Liver (tissue), 8 donors: ENCODE measurements at regions not wholly inside any gene's neighbourhood (a gene's known extent, or its start where the extent isn't known, plus 50 kb on each side); places are given as distances from the start of the nearest gene placed in this dataset.

Experiments used
- DNase-seq: peaks from one replicate; pipeline ENCODE4 v3.0.0-alpha.2; 2017; ENCODE audit warnings: low spot score
- H3K27ac ChIP-seq, 2 donors: one replicate each; pipeline ENCODE4 v1.7.0; 2013; ENCODE audit warnings: inconsistent platforms in 2 of 2, low read length in 2 of 2, control low read depth in 1 of 2, low read depth in 1 of 2, mild to moderate bottlenecking in 1 of 2
- H3K27me3 ChIP-seq, 4 donors: one replicate each; pipeline versions ENCODE4 v1.6.1 to v1.7.0; 2013; ENCODE audit warnings: low read length in 3 of 4, inconsistent platforms in 1 of 4, mild to moderate bottlenecking in 1 of 4, moderate library complexity in 1 of 4; ENCODE audit not compliant: control insufficient read depth in 4 of 4, insufficient read depth in 4 of 4
- H3K36me3 ChIP-seq, 4 donors: one replicate each; pipeline versions ENCODE4 v1.6.1 to v1.7.0; 2013; ENCODE audit warnings: low read length in 3 of 4, mild to moderate bottlenecking in 3 of 4, low read depth in 1 of 4, moderate library complexity in 1 of 4; ENCODE audit not compliant: control insufficient read depth in 4 of 4, insufficient read depth in 3 of 4
- H3K4me1 ChIP-seq, 4 donors: one replicate each; pipeline versions ENCODE4 v1.6.1 to v1.7.0; 2013; ENCODE audit warnings: low read length in 3 of 4, mild to moderate bottlenecking in 3 of 4, moderate library complexity in 1 of 4; ENCODE audit not compliant: control insufficient read depth in 4 of 4, insufficient read depth in 4 of 4
- H3K4me3 ChIP-seq, 3 donors: one replicate each; pipeline versions ENCODE4 v1.6.1 to v1.7.0; 2013; ENCODE audit warnings: low read length in 3 of 3, control low read depth in 1 of 3, low read depth in 1 of 3, mild to moderate bottlenecking in 1 of 3
- H3K9ac ChIP-seq, 2 donors: one replicate each; pipeline ENCODE4 v1.7.0; 2013; ENCODE audit warnings: low read length in 2 of 2, mild to moderate bottlenecking in 2 of 2, moderate library complexity in 2 of 2, control low read depth in 1 of 2, low read depth in 1 of 2
- H3K9me3 ChIP-seq, 4 donors: one replicate each; pipeline versions ENCODE4 v1.6.1 to v1.7.0; 2013; ENCODE audit warnings: low read length in 3 of 4; ENCODE audit not compliant: control insufficient read depth in 4 of 4
- ATF3 ChIP-seq: IDR thresholded peaks from 2 replicates; pipeline ENCODE4 v1.6.1; 2016; ENCODE audit warnings: antibody characterized with exemption
- CTCF ChIP-seq: fragments of 150-350 bp; IDR thresholded peaks from 2 replicates; pipeline ENCODE4 v1.5.1; 2017; ENCODE audit warnings: improper control_type of control experiment, low read depth, low read length; ENCODE audit not compliant: missing input control
- EGR1 ChIP-seq, 2 donors: IDR thresholded peaks; 2 replicates each; pipeline ENCODE4 v1.6.1; 2016 to 2018; ENCODE audit warnings: antibody characterized with exemption in 2 of 2, low read depth in 2 of 2
- FOXA1 ChIP-seq: IDR thresholded peaks from 2 replicates; pipeline ENCODE4 v1.6.1; 2016; ENCODE audit warnings: antibody characterized with exemption
- GABPA ChIP-seq, 2 donors: IDR thresholded peaks in 1 of 2; conservative IDR thresholded peaks in 1 of 2; 2 replicates each; pipeline ENCODE4 v1.6.1; 2016; ENCODE audit warnings: antibody characterized with exemption in 2 of 2, mild to moderate bottlenecking in 1 of 2, moderate library complexity in 1 of 2
- HNF4A ChIP-seq, 2 donors: conservative IDR thresholded peaks; 2 replicates each; pipeline ENCODE4 v1.6.1; 2016; ENCODE audit warnings: antibody characterized with exemption in 2 of 2, mild to moderate bottlenecking in 2 of 2
- HNF4G ChIP-seq: IDR thresholded peaks from 2 replicates; pipeline ENCODE4 v1.6.1; 2016; ENCODE audit warnings: antibody characterized with exemption
- MAX ChIP-seq: IDR thresholded peaks from 2 replicates; pipeline ENCODE4 v1.6.1; 2016; ENCODE audit warnings: antibody characterized with exemption
- NR2F2 ChIP-seq: IDR thresholded peaks from 2 replicates; pipeline ENCODE4 v1.6.1; 2016; ENCODE audit warnings: antibody characterized with exemption
- RAD21 ChIP-seq, 2 donors: IDR thresholded peaks; 2 replicates each; pipeline ENCODE4 v1.6.1; 2016; ENCODE audit warnings: antibody characterized with exemption in 2 of 2, mild to moderate bottlenecking in 2 of 2
- REST ChIP-seq: IDR thresholded peaks from 2 replicates; pipeline ENCODE4 v1.6.1; 2016; ENCODE audit warnings: antibody characterized with exemption, mild to moderate bottlenecking
- RXRA ChIP-seq, 2 donors: IDR thresholded peaks; 2 replicates each; pipeline ENCODE4 v1.6.1; 2017 to 2018; ENCODE audit warnings: antibody characterized with exemption in 2 of 2, mild to moderate bottlenecking in 1 of 2
- SP1 ChIP-seq: IDR thresholded peaks from 2 replicates; pipeline ENCODE4 v1.6.1; 2018; ENCODE audit warnings: antibody characterized with exemption, mild to moderate bottlenecking
- TAF1 ChIP-seq: conservative IDR thresholded peaks from 2 replicates; pipeline ENCODE4 v1.6.1; 2016; ENCODE audit warnings: antibody characterized with exemption, mild to moderate bottlenecking
- YY1 ChIP-seq: IDR thresholded peaks from 2 replicates; pipeline ENCODE4 v1.6.1; 2016; ENCODE audit warnings: antibody characterized with exemption, mild to moderate bottlenecking
- ZBTB33 ChIP-seq: IDR thresholded peaks from 2 replicates; pipeline ENCODE4 v1.6.1; 2016; ENCODE audit warnings: antibody characterized with exemption
- WGBS: extraction: QIAGEN DNeasy Blood & Tissue Kit; methylation state at CpG from one replicate; pipeline ENCODE4 v1.1.7; 2013; 5-methylcytosine and 5-hydroxymethylcytosine counted together
- donor health status: healthy.
- donor health status: healthy.
- donor health status: healthy.
- donor health status: healthy.
- donor health status: healthy.

GRCh38 chr16:63008688-63009087 lies 972.5 kb upstream of the CDH8 start:
- no peaks in the 10 kb centered on the region for H3K36me3 ChIP-seq
- TF ChIP-seq ZBTB33 (no peak), REST (no peak), RAD21 (IDR thresholded peaks at IDR 0.05) (no peak), HNF4A (conservative IDR thresholded peaks at IDR 0.05) (no peak), FOXA1 (no peak), NR2F2 (no peak), GABPA (IDR thresholded peaks at IDR 0.05 in 1 of 2, conservative IDR thresholded peaks at IDR 0.05 in 1 of 2) (no peak), SP1 (no peak), CTCF (no peak), HNF4G (no peak), YY1 (no peak), TAF1 (no peak)
- H3K27ac ChIP-seq, result no peak overlapping the region
- H3K9me3 ChIP-seq, result no peaks in the 10 kb centered on the region
- no peaks in the 10 kb centered on the region for H3K4me1 ChIP-seq
- no peak overlapping the region for H3K9ac ChIP-seq
- H3K27me3 ChIP-seq, result no peaks in the 10 kb centered on the region
- DNase-seq, result no peak
- no peak overlapping the region for H3K4me3 ChIP-seq

- H3K27me3 ChIP-seq, result no peaks in the 10 kb centered on the region
- no peak overlapping the region for H3K9ac ChIP-seq
- no peaks in the 10 kb centered on the region for H3K4me1 ChIP-seq
- H3K36me3 ChIP-seq, result no peaks in the 10 kb centered on the region
- H3K9me3 ChIP-seq, result no peaks in the 10 kb centered on the region
- no peak for DNase-seq
- no peak overlapping the region for H3K4me3 ChIP-seq
- no peak overlapping the region for H3K27ac ChIP-seq
- WGBS, result 61% methylated on average over 3 of the region's 3 CpGs
- no peak for TF ChIP-seq ATF3
- TF ChIP-seq HNF4G, result no peak
- no peak for TF ChIP-seq EGR1 (IDR thresholded peaks at IDR 0.05; ENCODE audit: low read depth in 2 of 2)
- no peak for TF ChIP-seq GABPA (IDR thresholded peaks at IDR 0.05 in 1 of 2, conservative IDR thresholded peaks at IDR 0.05 in 1 of 2)
- no peak for TF ChIP-seq ZBTB33
- no peak for TF ChIP-seq YY1
- TF ChIP-seq REST, result no peak
- TF ChIP-seq MAX, result no peak
- TF ChIP-seq HNF4A (conservative IDR thresholded peaks at IDR 0.05), result no peak
- no peak for TF ChIP-seq FOXA1
- TF ChIP-seq TAF1, result no peak
- no peak for TF ChIP-seq RXRA (IDR thresholded peaks at IDR 0.05)
These were observed 969.1 kb upstream of the CDH8 start for GRCh38 chr16:63005356-63005755.
